ENCODE measurements at regions not wholly inside any gene's neighbourhood (a gene's known extent, or its start where the extent isn't known, plus 50 kb on each side); places are given as distances from the start of the nearest gene placed in this dataset.
A peak's percentile ranks its signal among the peaks of the same experiment; 100 is the strongest.

GRCh38 chr5:20129501-20129900 is 141.5 kb upstream of the CDH18 start:
- no peak overlapping the region for H3K4me3 ChIP-seq (ENCODE audit: low read depth, low read length)
- TF ChIP-seq, protein P1, sequence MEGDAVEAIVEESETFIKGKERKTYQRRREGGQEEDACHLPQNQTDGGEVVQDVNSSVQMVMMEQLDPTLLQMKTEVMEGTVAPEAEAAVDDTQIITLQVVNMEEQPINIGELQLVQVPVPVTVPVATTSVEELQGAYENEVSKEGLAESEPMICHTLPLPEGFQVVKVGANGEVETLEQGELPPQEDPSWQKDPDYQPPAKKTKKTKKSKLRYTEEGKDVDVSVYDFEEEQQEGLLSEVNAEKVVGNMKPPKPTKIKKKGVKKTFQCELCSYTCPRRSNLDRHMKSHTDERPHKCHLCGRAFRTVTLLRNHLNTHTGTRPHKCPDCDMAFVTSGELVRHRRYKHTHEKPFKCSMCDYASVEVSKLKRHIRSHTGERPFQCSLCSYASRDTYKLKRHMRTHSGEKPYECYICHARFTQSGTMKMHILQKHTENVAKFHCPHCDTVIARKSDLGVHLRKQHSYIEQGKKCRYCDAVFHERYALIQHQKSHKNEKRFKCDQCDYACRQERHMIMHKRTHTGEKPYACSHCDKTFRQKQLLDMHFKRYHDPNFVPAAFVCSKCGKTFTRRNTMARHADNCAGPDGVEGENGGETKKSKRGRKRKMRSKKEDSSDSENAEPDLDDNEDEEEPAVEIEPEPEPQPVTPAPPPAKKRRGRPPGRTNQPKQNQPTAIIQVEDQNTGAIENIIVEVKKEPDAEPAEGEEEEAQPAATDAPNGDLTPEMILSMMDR (conservative IDR thresholded peaks at IDR 0.05; ENCODE audit: low read depth, low read length): no peak
- no peak for DNase-seq (ENCODE audit: low read depth)

- H3K4me3 ChIP-seq (ENCODE audit: low read depth, low read length): no peak overlapping the region
- TF ChIP-seq, protein P1 (conservative IDR thresholded peaks at IDR 0.05; ENCODE audit: low read depth, low read length): no peak
- DNase-seq (ENCODE audit: low read depth): no peak
Measured at GRCh38 chr5:20128343-20128742, 140.3 kb upstream of the CDH18 start.

GRCh38 chr5:20114526-20114925 is 126.5 kb upstream of the CDH18 start:
- TF ChIP-seq, protein P1 (conservative IDR thresholded peaks at IDR 0.05; ENCODE audit: low read depth, low read length): no peak
- DNase-seq (ENCODE audit: low read depth): no peak
- no peak overlapping the region for H3K4me3 ChIP-seq (ENCODE audit: low read depth, low read length)

DNA sequence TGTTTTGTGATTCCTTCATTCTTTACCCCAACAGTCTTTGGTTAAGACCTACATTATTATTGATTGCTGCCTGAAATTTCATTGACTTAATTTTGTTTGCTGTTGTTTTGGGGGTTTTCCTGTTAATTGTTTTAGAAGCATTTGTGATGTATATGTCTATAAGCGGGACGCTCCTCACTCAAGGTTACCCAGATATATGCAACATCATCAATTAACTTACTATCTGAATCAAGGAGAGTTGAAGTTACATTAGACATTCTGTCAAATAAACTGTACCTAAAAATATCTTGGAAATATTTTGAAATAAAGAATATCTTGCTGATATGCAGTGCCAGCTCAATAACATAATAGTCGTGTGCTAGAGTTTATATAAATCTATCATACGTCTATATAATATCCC is 125.9 kb upstream of the CDH18 start:
- H3K4me3 ChIP-seq (ENCODE audit: low read depth, low read length): no peak overlapping the region
- TF ChIP-seq, protein P1 (conservative IDR thresholded peaks at IDR 0.05; ENCODE audit: low read depth, low read length): no peak
- no peak for DNase-seq (ENCODE audit: low read depth)

- no peak overlapping the region for H3K4me3 ChIP-seq (ENCODE audit: low read depth, low read length)
- peak; percentile 6 for DNase-seq (ENCODE audit: low read depth)
- TF ChIP-seq, protein P1 (conservative IDR thresholded peaks at IDR 0.05; ENCODE audit: low read depth, low read length): no peak
Measured at GRCh38 chr5:20113031-20113715, 125.2 kb upstream of the CDH18 start.

GRCh38 chr5:20109326-20109725 is 121.3 kb upstream of the CDH18 start:
- DNase-seq (ENCODE audit: low read depth): no peak
- TF ChIP-seq, protein P1 (conservative IDR thresholded peaks at IDR 0.05; ENCODE audit: low read depth, low read length): no peak
- no peak overlapping the region for H3K4me3 ChIP-seq (ENCODE audit: low read depth, low read length)

DNA sequence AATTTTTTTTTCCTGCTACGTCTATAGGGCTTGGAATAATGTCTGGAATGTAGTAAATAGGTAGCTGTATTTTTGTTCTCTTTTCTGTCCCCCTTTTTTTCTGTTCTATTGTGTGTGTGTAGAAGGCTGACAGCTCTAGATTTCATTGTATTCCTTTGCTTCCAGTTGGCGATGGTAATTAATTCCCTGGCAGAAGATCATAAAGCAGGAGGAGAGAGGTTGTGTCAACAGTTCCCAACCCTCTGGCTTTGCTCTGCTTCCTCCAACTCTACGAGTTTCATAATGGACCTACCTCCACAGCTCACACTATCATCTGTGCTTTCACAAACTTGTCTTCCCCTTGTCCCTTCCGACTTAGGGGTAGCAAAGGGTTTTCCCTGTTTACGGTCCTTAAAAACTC is 117.9 kb upstream of the CDH18 start:
- no peak for DNase-seq (ENCODE audit: low read depth)
- TF ChIP-seq, protein P1 (conservative IDR thresholded peaks at IDR 0.05; ENCODE audit: low read depth, low read length): no peak
- no peak overlapping the region for H3K4me3 ChIP-seq (ENCODE audit: low read depth, low read length)

All from choroid plexus epithelial cell (primary cell).